ENCODE measurements at regions not wholly inside any gene's neighbourhood (a gene's known extent, or its start where the extent isn't known, plus 50 kb on each side); places are given as distances from the start of the nearest gene placed in this dataset.
A peak's percentile ranks its signal among the peaks of the same experiment; 100 is the strongest.
"Not testable (repeated sequence)": the region's sequence is repeated elsewhere in the genome, so short reads cannot be mapped to it uniquely, and the experiment has no call there.

GRCh38 chr2:59250307-59250677 lies 1009.2 kb upstream of the FANCL start:
- Histone ChIP-seq H3K9me3 (replicated peaks in 1 of 11) (no peaks in the 10 kb centered on the region), H3K27ac (no peak overlapping the region), H4K20me1 (no peaks in the 10 kb centered on the region), H3K4me2 (no peak overlapping the region), H3K36me3 (no peaks in the 10 kb centered on the region), H3K4me3 (no peak overlapping the region), H3K4me1 (no peaks in the 10 kb centered on the region; a peak in 1 of 20 replicates), H3K27me3 (no peaks in the 10 kb centered on the region), H3K9ac (no peak overlapping the region)
- no peak for TF ChIP-seq Cebpa-rat (IDR thresholded peaks at IDR 0.05)

DNA sequence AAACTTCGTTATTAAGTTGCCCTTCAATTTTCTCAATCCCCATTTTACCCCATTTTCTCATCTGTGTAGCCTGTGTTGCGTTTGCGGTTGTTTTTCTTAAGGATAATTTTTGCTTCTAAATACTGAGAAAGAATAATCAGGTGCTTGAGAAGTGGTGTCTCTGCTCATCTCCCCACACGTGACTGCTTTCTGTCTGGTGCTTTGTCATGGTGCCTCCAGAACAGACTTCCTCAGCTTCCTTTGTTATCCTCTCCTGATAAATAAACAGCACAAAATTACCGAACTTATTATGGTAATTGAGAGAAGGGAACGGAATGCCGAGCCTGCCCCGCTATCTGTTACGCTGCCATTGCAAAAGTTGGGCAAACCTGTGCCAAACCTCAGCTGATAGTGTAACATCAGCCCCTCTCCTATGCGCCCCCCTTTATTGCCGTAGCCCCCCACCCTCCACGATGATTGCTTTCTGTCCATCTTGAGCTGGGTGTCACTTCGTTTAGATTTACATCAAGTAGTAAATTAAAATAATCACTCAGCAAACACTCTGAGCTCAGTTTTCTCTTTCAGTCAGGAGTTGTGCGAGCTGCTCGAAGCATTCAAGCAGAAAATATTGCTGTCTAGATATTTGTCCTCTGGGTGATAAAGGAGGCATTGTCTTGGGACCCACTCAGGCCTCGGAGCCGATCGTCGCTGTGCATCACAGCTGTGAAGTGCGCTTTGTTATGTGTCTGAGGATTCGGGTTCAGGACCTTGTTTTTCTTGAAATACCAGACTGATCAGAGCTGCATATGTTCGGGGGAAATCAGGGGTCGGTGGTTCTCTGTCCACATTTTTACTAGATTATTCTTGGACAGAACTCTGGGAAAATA lies 1008.5 kb upstream of the FANCL start:
- Histone ChIP-seq H3K27me3 (no peaks in the 10 kb centered on the region), H3K27ac (no peak overlapping the region), H3K4me2 (no peak overlapping the region), H3K4me1 (no peaks in the 10 kb centered on the region; a peak in 1 of 20 replicates), H3K36me3 (no peaks in the 10 kb centered on the region), H3K4me3 (no peak overlapping the region), H3K9ac (no peak overlapping the region), H3K9me3 (replicated peaks in 1 of 11) (no peaks in the 10 kb centered on the region), H4K20me1 (no peaks in the 10 kb centered on the region)
- TF ChIP-seq Cebpa-rat (IDR thresholded peaks at IDR 0.05), result no peak

- Histone ChIP-seq H3K9ac (no peak overlapping the region; a peak in 1 of 22 replicates), H3K27ac (peak overlapping the region in 3 of 11 experiments; percentile 33 to 51 (median 35); a peak in 3 of 22 replicates), H3K27me3 (no peaks in the 10 kb centered on the region), H3K4me2 (peak overlapping the region in 8 of 11 experiments; percentile 37 to 87 (median 64); a peak in 16 of 22 replicates), H3K9me3 (replicated peaks in 1 of 11) (no peaks in the 10 kb centered on the region), H3K4me3 (peak overlapping the region in 2 of 10 experiments; percentile 23 to 24; a peak in 2 of 20 replicates), H3K36me3 (no peaks in the 10 kb centered on the region), H3K4me1 (peaks cover 6 to 47% (median 32%) of the 10 kb centered on the region in 10 experiments; a peak in 15 of 20 replicates), H4K20me1 (no peaks in the 10 kb centered on the region)
- no peak for TF ChIP-seq Cebpa-rat (IDR thresholded peaks at IDR 0.05)
Measured at GRCh38 chr2:59239146-59239545, 998.0 kb upstream of the FANCL start.

GRCh38 chr2:59237311-59237710 lies 996.2 kb upstream of the FANCL start:
- peaks cover 18 to 57% (median 35%) of the 10 kb centered on the region in 10 experiments; a peak in 19 of 20 replicates for H3K4me1 ChIP-seq
- H3K27ac ChIP-seq, result peak overlapping the region in 4 of 11 experiments; percentile 12 to 32 (median 26); a peak in 5 of 22 replicates
- H3K4me2 ChIP-seq, result peak overlapping the region in 10 of 11 experiments; percentile 6 to 87 (median 23); a peak in 11 of 22 replicates
- H3K9me3 ChIP-seq (replicated peaks in 1 of 11), result no peaks in the 10 kb centered on the region
- H3K36me3 ChIP-seq, result no peaks in the 10 kb centered on the region
- TF ChIP-seq Cebpa-rat (IDR thresholded peaks at IDR 0.05), result no peak
- no peak overlapping the region for H3K4me3 ChIP-seq
- H4K20me1 ChIP-seq, result no peaks in the 10 kb centered on the region
- no peaks in the 10 kb centered on the region for H3K27me3 ChIP-seq
- H3K9ac ChIP-seq, result no peak overlapping the region

DNA sequence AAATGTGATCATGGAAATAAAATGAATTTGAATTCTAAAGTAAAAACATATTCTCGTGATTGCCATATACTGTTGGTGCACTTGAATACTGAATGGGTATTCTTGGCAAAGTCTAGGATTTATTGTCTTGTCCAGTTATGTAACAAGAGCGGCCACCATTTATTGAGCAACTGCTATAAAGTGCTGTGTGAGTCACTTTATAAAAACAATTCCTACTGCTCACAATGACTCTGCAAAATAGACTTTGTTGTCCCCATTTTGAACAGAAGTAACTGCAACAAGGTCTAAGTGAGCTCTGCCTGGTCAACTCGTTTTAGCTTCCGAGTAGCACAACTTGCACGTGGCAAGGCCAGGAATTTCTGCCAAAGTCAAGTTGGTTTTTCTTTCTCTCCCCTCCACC lies 995.6 kb upstream of the FANCL start:
- no peaks in the 10 kb centered on the region for H3K36me3 ChIP-seq
- H3K4me3 ChIP-seq, result no peak overlapping the region
- H4K20me1 ChIP-seq, result no peaks in the 10 kb centered on the region
- no peak for TF ChIP-seq Cebpa-rat (IDR thresholded peaks at IDR 0.05)
- no peaks in the 10 kb centered on the region for H3K27me3 ChIP-seq
- peak overlapping the region in 10 of 11 experiments; percentile 6 to 87 (median 23); a peak in 13 of 22 replicates for H3K4me2 ChIP-seq
- no peaks in the 10 kb centered on the region for H3K9me3 ChIP-seq (replicated peaks in 1 of 11)
- no peak overlapping the region for H3K9ac ChIP-seq
- peaks cover 21 to 60% (median 35%) of the 10 kb centered on the region in 10 experiments; a peak in 19 of 20 replicates for H3K4me1 ChIP-seq
- H3K27ac ChIP-seq, result peak overlapping the region in 5 of 11 experiments; percentile 12 to 36 (median 31); a peak in 5 of 22 replicates

DNA sequence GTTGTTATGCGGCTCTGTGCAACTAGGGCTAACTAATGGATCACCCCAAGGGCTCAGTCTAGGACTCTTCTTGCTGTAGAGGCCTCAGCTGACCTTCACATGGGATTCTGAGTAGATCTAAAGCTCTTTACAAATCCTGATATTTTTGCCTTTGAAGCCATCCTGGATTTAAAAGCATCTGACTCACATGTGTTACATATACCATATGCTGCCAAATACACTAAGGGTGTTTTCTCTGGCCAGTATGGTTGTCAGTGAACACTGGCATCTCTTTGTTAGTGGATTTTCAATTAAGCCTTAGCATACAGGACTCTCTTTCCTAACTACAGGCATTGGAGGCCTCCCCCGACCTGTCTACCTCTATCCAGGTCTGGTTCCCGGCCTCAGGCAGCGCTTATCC lies 992.8 kb upstream of the FANCL start:
- Histone ChIP-seq H3K27me3 (no peaks in the 10 kb centered on the region), H3K4me1 (peaks cover 17 to 41% (median 23%) of the 10 kb centered on the region in 10 experiments; a peak in 19 of 20 replicates), H3K36me3 (no peaks in the 10 kb centered on the region), H3K9ac (no peak overlapping the region), H3K27ac (no peak overlapping the region), H3K4me3 (no peak overlapping the region), H3K9me3 (replicated peaks in 1 of 11) (no peaks in the 10 kb centered on the region; a peak in 1 of 22 replicates), H4K20me1 (no peaks in the 10 kb centered on the region), H3K4me2 (no peak overlapping the region)
- no peak for TF ChIP-seq Cebpa-rat (IDR thresholded peaks at IDR 0.05)

- Histone ChIP-seq H3K4me2 (peak overlapping the region in 5 of 11 experiments; percentile 2 to 35 (median 12); a peak in 7 of 22 replicates), H4K20me1 (no peaks in the 10 kb centered on the region), H3K9ac (no peak overlapping the region), H3K36me3 (no peaks in the 10 kb centered on the region), H3K9me3 (replicated peaks in 1 of 11) (no peaks in the 10 kb centered on the region; a peak in 1 of 22 replicates), H3K27me3 (no peaks in the 10 kb centered on the region), H3K4me1 (peaks cover 15 to 36% (median 20%) of the 10 kb centered on the region in 10 experiments; a peak in 19 of 20 replicates), H3K27ac (no peak overlapping the region; a peak in 1 of 22 replicates), H3K4me3 (no peak overlapping the region)
- TF ChIP-seq Cebpa-rat (IDR thresholded peaks at IDR 0.05), result no peak
Measured at GRCh38 chr2:59233448-59233847, 992.3 kb upstream of the FANCL start.

GRCh38 chr2:59232394-59233165 lies 991.5 kb upstream of the FANCL start:
- Histone ChIP-seq H3K4me3 (no peak overlapping the region), H3K9ac (no peak overlapping the region), H3K4me2 (peak overlapping the region in 6 of 11 experiments; percentile 8 to 35 (median 21); a peak in 8 of 22 replicates), H3K9me3 (replicated peaks in 1 of 11) (no peaks in the 10 kb centered on the region; a peak in 1 of 22 replicates), H3K4me1 (peaks cover 9 to 27% (median 16%) of the 10 kb centered on the region in 10 experiments; a peak in 19 of 20 replicates), H3K27me3 (no peaks in the 10 kb centered on the region), H4K20me1 (no peaks in the 10 kb centered on the region), H3K27ac (no peak overlapping the region; a peak in 1 of 22 replicates), H3K36me3 (no peaks in the 10 kb centered on the region)
- TF ChIP-seq Cebpa-rat (IDR thresholded peaks at IDR 0.05), result no peak

GRCh38 chr2:59226362-59226761 lies 985.2 kb upstream of the FANCL start:
- not testable (repeated sequence) for H3K4me2 ChIP-seq; H3K9me3 ChIP-seq (replicated peaks in 1 of 11); H3K9ac ChIP-seq; H3K27ac ChIP-seq; H4K20me1 ChIP-seq; H3K27me3 ChIP-seq; H3K4me3 ChIP-seq; H3K4me1 ChIP-seq; H3K36me3 ChIP-seq
